H1 (cell line): ENCODE measurements at regions not wholly inside any gene's neighbourhood (a gene's known extent, or its start where the extent isn't known, plus 50 kb on each side); places are given as distances from the start of the nearest gene placed in this dataset.

Source experiments
- ASH2L ChIP-seq: fragments of 200-600, 300-600 bp; sonication (generic); IDR thresholded peaks from one replicate; pipeline ENCODE4 v1.7.1; 2017; ENCODE audit warnings: low read length
- ATF2 ChIP-seq: IDR thresholded peaks from 2 replicates; pipeline ENCODE4 v1.6.1; 2012; ENCODE audit warnings: low read length, inconsistent platforms
- EZH2 ChIP-seq: fragments of 200-600 bp; sonication (generic); IDR thresholded peaks from 2 replicates; pipeline ENCODE4 v1.7.1; 2012; ENCODE audit warnings: low read depth, mild to moderate bottlenecking, moderate library complexity, low read length, inconsistent platforms; ENCODE audit not compliant: severe bottlenecking
- NRF1 ChIP-seq: IDR thresholded peaks from 2 replicates; pipeline ENCODE4 v1.6.1; 2011; ENCODE audit warnings: mild to moderate bottlenecking, low read depth, low read length, improper control_type of control experiment
- RNF2 ChIP-seq: fragments of 200-900, 300-1000 bp; sonication (generic); IDR thresholded peaks from 2 replicates; pipeline ENCODE4 v1.7.1; 2016; ENCODE audit warnings: borderline replicate concordance, low read depth, mild to moderate bottlenecking, antibody characterized with exemption, low read length; ENCODE audit not compliant: poor library complexity, severe bottlenecking; ENCODE audit errors: missing control alignments
- ZNF274 ChIP-seq: IDR thresholded peaks from 2 replicates; pipeline ENCODE4 v1.7.0; 2012; ENCODE audit warnings: low read length, borderline replicate concordance; ENCODE audit errors: extremely low read depth

- TF ChIP-seq ATF2, result no peak
- TF ChIP-seq NRF1, result no peak
- TF ChIP-seq RNF2, result no peak
- TF ChIP-seq ZNF274, result no peak
- no peak for TF ChIP-seq EZH2
- TF ChIP-seq ASH2L, result no peak
These were observed 134.9 kb downstream of the ZNF22 start (continued) for GRCh38 chr10:45135443-45136198.
